GM10248 (cell line): ENCODE measurements at regions not wholly inside any gene's neighbourhood (a gene's known extent, or its start where the extent isn't known, plus 50 kb on each side); places are given as distances from the start of the nearest gene placed in this dataset.

Experiments
- CTCF ChIA-PET: fragments of 300-600 bp; sonication (Branson Sonifier 250); formaldehyde crosslinking; extraction: SDS; loops from one replicate; lab custom pipeline; 2021; ENCODE audit warnings: antibody characterized with exemption; lab: Yijun Ruan, JAX
- POLR2A ChIA-PET: fragments of 350-650 bp; sonication (Branson Sonifier 250); formaldehyde crosslinking; extraction: SDS; loops from one replicate; lab custom pipeline; 2020; ENCODE audit warnings: antibody characterized with exemption; lab: Yijun Ruan, JAX
- DNase-seq: peaks from one replicate; pipeline ENCODE4 v3.0.0; 2012; ENCODE audit errors: extremely low spot score
- TF ChIP-seq, protein P1 (sequence below): IDR thresholded peaks from 2 replicates; pipeline ENCODE4 v1.5.1; 2012; ENCODE audit warnings: mild to moderate bottlenecking, low read depth; ENCODE audit errors: extremely low read depth, missing control alignments, control extremely low read depth

DNA sequence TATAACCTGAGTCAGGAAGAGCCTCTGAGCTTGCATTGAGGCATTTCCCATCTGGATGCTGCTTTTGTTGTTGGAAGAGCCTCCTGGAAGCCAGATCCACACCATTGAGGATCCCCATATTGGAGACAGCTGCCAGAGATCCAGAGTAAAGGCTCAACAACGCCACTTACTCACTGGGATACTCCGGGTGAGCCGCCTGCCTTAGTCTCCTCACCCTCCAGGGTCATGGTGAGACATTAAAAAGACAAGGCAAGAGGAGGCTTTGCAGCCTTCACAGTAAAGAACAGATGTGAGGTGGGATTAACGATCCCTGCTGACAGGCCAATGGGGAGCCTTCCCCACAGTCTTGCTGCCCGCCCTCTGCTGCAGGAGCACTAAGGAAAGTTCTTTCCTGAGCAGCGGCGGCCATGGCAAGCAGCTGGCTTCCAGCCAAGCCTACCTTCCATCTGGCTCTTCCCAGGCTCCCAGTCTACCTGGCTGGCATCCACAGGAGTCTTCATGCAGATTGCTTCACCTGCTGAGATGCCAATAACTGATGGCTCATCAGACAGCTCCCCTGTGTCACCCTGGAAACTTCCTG lies 198.5 kb downstream of the CYLD start:
- ChIA-PET POLR2A (no interaction called here), CTCF (interaction anchor here (0.9 to 1.3 kb wide), 2 partner anchors 14 to 15 kb away, joined by 3 read pairs; no protein-coding TSS in a partner anchor)
- TF ChIP-seq, protein P1, sequence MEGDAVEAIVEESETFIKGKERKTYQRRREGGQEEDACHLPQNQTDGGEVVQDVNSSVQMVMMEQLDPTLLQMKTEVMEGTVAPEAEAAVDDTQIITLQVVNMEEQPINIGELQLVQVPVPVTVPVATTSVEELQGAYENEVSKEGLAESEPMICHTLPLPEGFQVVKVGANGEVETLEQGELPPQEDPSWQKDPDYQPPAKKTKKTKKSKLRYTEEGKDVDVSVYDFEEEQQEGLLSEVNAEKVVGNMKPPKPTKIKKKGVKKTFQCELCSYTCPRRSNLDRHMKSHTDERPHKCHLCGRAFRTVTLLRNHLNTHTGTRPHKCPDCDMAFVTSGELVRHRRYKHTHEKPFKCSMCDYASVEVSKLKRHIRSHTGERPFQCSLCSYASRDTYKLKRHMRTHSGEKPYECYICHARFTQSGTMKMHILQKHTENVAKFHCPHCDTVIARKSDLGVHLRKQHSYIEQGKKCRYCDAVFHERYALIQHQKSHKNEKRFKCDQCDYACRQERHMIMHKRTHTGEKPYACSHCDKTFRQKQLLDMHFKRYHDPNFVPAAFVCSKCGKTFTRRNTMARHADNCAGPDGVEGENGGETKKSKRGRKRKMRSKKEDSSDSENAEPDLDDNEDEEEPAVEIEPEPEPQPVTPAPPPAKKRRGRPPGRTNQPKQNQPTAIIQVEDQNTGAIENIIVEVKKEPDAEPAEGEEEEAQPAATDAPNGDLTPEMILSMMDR, result no peak
- no peak for DNase-seq

DNA sequence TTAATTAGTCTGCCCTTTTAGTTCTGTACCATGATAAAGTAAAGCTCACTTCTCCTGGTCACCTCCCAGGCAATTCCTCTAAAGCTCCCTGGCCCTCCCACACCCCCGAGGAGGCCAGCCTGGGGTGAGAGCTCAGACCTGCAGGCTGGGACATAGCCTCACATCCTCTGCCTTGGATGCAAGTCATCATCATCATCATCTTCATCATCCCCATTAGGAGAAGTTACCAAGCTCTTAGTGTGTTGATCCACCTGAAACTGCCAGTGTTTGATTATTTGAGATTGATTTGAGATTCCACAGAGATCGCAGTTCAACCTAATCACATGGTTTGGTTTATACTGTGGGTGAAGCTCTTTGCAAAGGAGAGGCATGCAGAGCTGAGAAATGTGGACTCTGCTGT lies 197.5 kb downstream of the CYLD start:
- TF ChIP-seq, protein P1, result no peak
- POLR2A ChIA-PET, result no interaction called here
- DNase-seq, result no peak
- CTCF ChIA-PET, result interaction anchor here (1.2 kb wide), 1 partner anchor 8 kb away, joined by 4 read pairs; no protein-coding TSS in a partner anchor

DNA sequence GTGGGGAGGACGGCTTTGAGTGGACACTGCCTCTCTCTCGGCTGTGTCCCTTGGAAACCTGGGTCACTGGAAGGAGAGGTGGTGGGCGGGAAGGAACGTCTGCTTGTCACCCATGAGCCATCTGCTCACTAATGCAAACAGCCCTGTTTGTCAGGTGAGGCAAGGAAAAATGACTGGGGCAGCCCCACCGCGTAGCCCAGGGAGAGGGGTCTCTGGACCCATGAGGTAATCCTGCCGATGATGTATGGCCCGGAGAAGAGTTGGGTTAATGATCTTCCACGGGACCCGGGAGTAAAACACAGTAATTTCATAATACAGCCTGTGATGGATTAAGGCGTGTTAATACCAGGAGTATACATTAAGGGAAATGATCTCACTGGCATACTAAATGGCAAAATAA lies 197.0 kb downstream of the CYLD start:
- no peak for DNase-seq
- ChIA-PET CTCF (interaction anchor here (1.2 kb wide), 1 partner anchor 8 kb away, joined by 4 read pairs; no protein-coding TSS in a partner anchor), POLR2A (no interaction called here)
- TF ChIP-seq, protein P1, result no peak

DNA sequence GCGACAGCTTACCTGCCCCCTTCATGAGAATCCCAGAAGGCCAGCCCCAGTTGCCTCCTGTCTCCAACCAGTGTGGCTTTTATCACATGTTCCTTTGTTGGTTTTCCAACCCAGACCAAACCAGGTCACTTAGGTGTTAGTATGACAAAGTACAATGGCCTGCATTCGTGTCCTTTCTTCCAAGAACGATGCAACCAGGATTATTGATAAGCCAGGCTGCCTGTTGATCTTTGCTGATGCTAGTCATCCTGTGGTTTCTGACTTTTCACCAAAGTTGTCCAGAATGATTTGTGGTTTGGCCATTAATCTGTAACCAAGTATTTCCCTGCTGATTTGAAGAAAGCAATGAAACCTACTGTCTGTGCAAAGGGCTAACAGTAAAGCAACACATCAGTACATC lies 191.4 kb downstream of the CYLD start:
- CTCF ChIA-PET, result no interaction called here
- POLR2A ChIA-PET, result no interaction called here
- no peak for DNase-seq
- TF ChIP-seq, protein P1, result no peak

DNA sequence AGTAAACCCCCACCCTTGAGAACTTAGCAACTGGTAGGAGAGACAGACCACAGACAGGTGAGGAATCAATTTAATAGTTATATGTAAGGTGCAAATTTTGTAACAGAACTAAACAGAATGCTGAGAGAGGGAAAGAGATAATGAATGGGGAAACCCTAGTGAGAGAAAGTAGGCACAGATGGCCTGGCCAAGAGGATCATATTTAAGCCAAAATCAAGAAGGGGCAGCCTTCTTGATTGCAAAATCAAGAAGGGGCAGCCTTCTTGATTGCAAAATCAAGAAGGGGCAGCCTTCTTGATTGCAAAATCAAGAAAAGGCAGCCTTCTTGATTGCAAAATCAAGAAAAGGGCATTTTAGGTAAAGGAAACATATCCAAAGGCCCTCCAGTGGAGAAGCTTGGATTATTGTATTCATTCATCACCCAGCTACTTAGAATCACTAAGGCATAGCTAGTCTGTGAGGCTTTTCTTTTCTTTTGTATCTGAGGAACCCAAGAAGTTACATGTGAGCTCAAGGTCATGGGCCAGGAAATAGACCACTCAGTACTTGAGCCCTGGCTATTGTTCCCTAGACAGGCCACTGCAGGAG lies 190.6 kb downstream of the CYLD start:
- no peak for DNase-seq
- CTCF ChIA-PET, result no interaction called here
- TF ChIP-seq, protein P1, result no peak
- POLR2A ChIA-PET, result no interaction called here

DNA sequence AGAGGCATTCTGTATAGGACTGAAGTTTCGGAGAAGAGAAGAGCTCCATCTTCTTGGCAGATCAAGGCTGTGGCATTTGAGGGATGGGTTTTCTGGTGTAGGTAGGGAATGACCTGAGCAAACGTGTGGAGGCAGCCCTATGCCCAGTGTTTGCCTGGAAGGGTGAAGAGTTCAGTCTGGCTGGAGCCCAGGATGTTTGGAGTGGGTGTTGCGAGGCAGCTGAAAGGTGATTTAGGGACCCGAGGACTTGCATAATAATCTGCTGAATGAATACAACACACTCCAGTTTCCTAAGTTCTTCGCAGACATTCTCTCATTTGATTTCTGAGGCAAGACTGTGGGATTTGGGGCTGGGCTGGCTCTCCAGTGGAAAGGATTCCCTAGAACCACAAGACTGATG lies 186.2 kb downstream of the CYLD start:
- TF ChIP-seq, protein P1, result no peak
- ChIA-PET CTCF (no interaction called here), POLR2A (no interaction called here)
- no peak for DNase-seq
